ENCODE measurements at regions not wholly inside any gene's neighbourhood (a gene's known extent, or its start where the extent isn't known, plus 50 kb on each side); places are given as distances from the start of the nearest gene placed in this dataset.

- Histone ChIP-seq H3K4me1 (ENCODE audit: low read depth) (no peaks in the 10 kb centered on the region), H3K9me3 (no peaks in the 10 kb centered on the region), H3K36me3 (ENCODE audit: low read depth) (no peaks in the 10 kb centered on the region), H3K4me3 (no peak overlapping the region)
- TF ChIP-seq, protein P1, sequence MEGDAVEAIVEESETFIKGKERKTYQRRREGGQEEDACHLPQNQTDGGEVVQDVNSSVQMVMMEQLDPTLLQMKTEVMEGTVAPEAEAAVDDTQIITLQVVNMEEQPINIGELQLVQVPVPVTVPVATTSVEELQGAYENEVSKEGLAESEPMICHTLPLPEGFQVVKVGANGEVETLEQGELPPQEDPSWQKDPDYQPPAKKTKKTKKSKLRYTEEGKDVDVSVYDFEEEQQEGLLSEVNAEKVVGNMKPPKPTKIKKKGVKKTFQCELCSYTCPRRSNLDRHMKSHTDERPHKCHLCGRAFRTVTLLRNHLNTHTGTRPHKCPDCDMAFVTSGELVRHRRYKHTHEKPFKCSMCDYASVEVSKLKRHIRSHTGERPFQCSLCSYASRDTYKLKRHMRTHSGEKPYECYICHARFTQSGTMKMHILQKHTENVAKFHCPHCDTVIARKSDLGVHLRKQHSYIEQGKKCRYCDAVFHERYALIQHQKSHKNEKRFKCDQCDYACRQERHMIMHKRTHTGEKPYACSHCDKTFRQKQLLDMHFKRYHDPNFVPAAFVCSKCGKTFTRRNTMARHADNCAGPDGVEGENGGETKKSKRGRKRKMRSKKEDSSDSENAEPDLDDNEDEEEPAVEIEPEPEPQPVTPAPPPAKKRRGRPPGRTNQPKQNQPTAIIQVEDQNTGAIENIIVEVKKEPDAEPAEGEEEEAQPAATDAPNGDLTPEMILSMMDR (IDR thresholded peaks at IDR 0.05): no peak
- no peak for DNase-seq
- no peak for ATAC-seq
- intact Hi-C loops (cut with DNase I, micrococcal nuclease): no loop called here
Measured at GRCh38 chr4:28677808-28678207, 1817.2 kb downstream of the STIM2 start.

DNA sequence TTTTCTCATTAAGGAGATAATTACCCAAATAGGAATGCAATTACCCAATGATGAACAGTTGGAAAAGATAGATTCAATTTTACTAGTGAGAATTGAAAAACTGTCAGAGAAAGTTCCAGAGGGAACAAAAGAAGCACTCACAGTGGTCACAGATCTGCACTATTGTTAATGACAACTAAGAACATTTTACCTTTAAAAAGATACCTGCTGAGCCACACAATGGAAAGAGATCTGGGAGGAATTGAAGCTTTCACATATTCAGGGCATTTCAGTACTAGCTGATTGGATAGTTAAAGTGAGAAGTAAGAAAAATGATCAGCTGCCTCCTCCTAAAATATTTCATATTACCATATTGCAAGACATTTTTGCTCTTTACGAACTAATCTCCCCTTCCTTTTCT, 1822.2 kb downstream of the STIM2 start:
- TF ChIP-seq, protein P1 (IDR thresholded peaks at IDR 0.05): no peak
- ATAC-seq (no peak), DNase-seq (no peak)
- no peaks in the 10 kb centered on the region for H3K36me3 ChIP-seq (ENCODE audit: low read depth)
- intact Hi-C loops (cut with DNase I, micrococcal nuclease): no loop called here
- H3K9me3 ChIP-seq: no peaks in the 10 kb centered on the region
- H3K4me1 ChIP-seq (ENCODE audit: low read depth): no peaks in the 10 kb centered on the region
- H3K4me3 ChIP-seq: no peak overlapping the region

DNA sequence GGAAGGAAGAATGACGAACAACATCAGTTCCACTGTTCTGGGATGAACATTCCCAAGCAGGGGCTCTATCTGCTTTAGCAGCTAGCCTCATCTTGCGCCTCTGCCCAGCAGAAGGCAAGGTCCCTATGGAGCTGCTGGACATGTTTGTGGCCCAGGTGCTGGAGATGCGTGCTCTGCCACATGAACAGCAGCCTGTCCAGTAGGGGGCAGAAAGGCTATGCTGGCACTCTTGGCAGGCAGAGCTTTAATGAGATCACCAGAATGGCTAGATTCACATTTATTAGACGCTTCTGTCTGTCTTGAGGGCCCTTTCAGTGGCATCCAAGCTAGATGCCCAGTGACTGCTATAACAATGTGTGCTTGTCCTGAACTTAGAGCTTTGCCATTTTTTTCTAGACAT, 1826.0 kb downstream of the STIM2 start:
- H3K36me3 ChIP-seq (ENCODE audit: low read depth): no peaks in the 10 kb centered on the region
- H3K9me3 ChIP-seq: no peaks in the 10 kb centered on the region
- peak in 1 of 3 donors; percentile 5 for DNase-seq
- TF ChIP-seq, protein P1 (IDR thresholded peaks at IDR 0.05): no peak
- intact Hi-C loops (cut with DNase I, micrococcal nuclease): no loop called here
- H3K4me1 ChIP-seq (ENCODE audit: low read depth): no peaks in the 10 kb centered on the region
- peak; percentile 33 for ATAC-seq
- no peak overlapping the region for H3K4me3 ChIP-seq

- intact Hi-C loops (cut with DNase I, micrococcal nuclease): no loop called here
- DNase-seq (no peak), ATAC-seq (no peak)
- Histone ChIP-seq H3K36me3 (ENCODE audit: low read depth) (no peaks in the 10 kb centered on the region), H3K4me3 (no peak overlapping the region), H3K4me1 (ENCODE audit: low read depth) (no peaks in the 10 kb centered on the region), H3K9me3 (no peaks in the 10 kb centered on the region)
- TF ChIP-seq, protein P1 (IDR thresholded peaks at IDR 0.05): no peak
Measured at GRCh38 chr4:28690890-28691289, 1830.2 kb downstream of the STIM2 start.

GRCh38 chr4:28702571-28702970, 1841.9 kb downstream of the STIM2 start:
- DNase-seq (no peak), ATAC-seq (no peak)
- Histone ChIP-seq H3K9me3 (no peaks in the 10 kb centered on the region), H3K4me3 (no peak overlapping the region), H3K4me1 (ENCODE audit: low read depth) (no peaks in the 10 kb centered on the region), H3K36me3 (ENCODE audit: low read depth) (no peaks in the 10 kb centered on the region)
- intact Hi-C loops (cut with DNase I, micrococcal nuclease): no loop called here
- TF ChIP-seq, protein P1 (IDR thresholded peaks at IDR 0.05): no peak

- Histone ChIP-seq H3K36me3 (ENCODE audit: low read depth) (no peaks in the 10 kb centered on the region), H3K4me1 (ENCODE audit: low read depth) (no peaks in the 10 kb centered on the region), H3K9me3 (peaks cover 7% of the 10 kb centered on the region), H3K4me3 (no peak overlapping the region)
- ATAC-seq (no peak), DNase-seq (no peak)
- TF ChIP-seq, protein P1 (IDR thresholded peaks at IDR 0.05): no peak
- intact Hi-C loops (cut with DNase I, micrococcal nuclease): no loop called here
Measured at GRCh38 chr4:28709891-28710290, 1849.2 kb downstream of the STIM2 start.

Measured in mucosa of descending colon (tissue), 3 donors.